A673 (cell line): ENCODE measurements at regions not wholly inside any gene's neighbourhood (a gene's known extent, or its start where the extent isn't known, plus 50 kb on each side); places are given as distances from the start of the nearest gene placed in this dataset.

Experiments
- CTCF ChIP-seq: fragments of 300-800, 200-600 bp; sonication (generic); conservative IDR thresholded peaks from 2 replicates; pipeline ENCODE4 v1.5.1; 2017; ENCODE audit warnings: low read depth, mild to moderate bottlenecking, antibody characterized with exemption, low read length, moderate library complexity, mixed read lengths
- EZH2 ChIP-seq: fragments of 200-600 bp; sonication (generic); IDR thresholded peaks from 2 replicates; pipeline ENCODE4 v1.6.1; 2017; ENCODE audit warnings: borderline replicate concordance, low read depth, mild to moderate bottlenecking, mixed read lengths, antibody characterized with exemption, low read length; ENCODE audit not compliant: poor library complexity, severe bottlenecking

- no peak for TF ChIP-seq CTCF
- TF ChIP-seq EZH2: no peak
These were observed 138.3 kb downstream of the DDX1 start for GRCh38 chr2:15729709-15730544.
